Endothelial cell of umbilical vein (primary cell): ENCODE measurements at regions not wholly inside any gene's neighbourhood (a gene's known extent, or its start where the extent isn't known, plus 50 kb on each side); places are given as distances from the start of the nearest gene placed in this dataset.

Source experiments
- BruUV-seq: library from RNA; stranded (reverse); fragments of 400-500 nt; replicated peaks from 2 replicates; lab custom pipeline; 2021; lab: Mats Ljungman, UMichigan
- CTCF ChIA-PET: fragments of 300-600, 350-600 bp; sonication (Branson Sonifier 250); formaldehyde crosslinking; loops from one replicate; lab custom pipeline; 2021; ENCODE audit warnings: antibody characterized with exemption, inconsistent platforms; lab: Charles Lee
- POLR2A ChIA-PET: fragments of 300-600, 350-600 bp; sonication (Branson Sonifier 250); formaldehyde crosslinking; loops from one replicate; lab custom pipeline; 2021; ENCODE audit warnings: antibody characterized with exemption, inconsistent platforms; lab: Charles Lee
- DNase-seq: peaks from one replicate; pipeline ENCODE4 v3.0.0-alpha.2; 2011; ENCODE audit warnings: low read depth, low spot score
- FAIRE-seq: peaks from 2 replicates; lab custom pipeline; 2011; peaks lifted over from hg19 to GRCh38; lab: Jason Lieb, UNC
- H2AFZ ChIP-seq: 2 replicates; pipeline ENCODE4 v1.6.0; 2012; ENCODE audit warnings: low read depth, low read length, control low read depth, inconsistent platforms
- H3K27ac ChIP-seq: 2 replicates; pipeline ENCODE4 v1.5.1; 2011; ENCODE audit warnings: low read depth, mild to moderate bottlenecking, control low read depth, low read length, moderate library complexity; ENCODE audit not compliant: insufficient read depth
- H3K27me3 ChIP-seq, 2 experiments: 2 replicates each; pipeline versions ENCODE4 v1.6.0 to v1.6.1; 2011; ENCODE audit warnings: low read length in 2 of 2, mixed read lengths in 1 of 2; ENCODE audit not compliant: control insufficient read depth in 2 of 2, insufficient read depth in 2 of 2
- H3K36me3 ChIP-seq, 2 experiments: 2 replicates in 1 of 2; 3 replicates in 1 of 2; pipeline ENCODE4 v1.5.1; 2011; ENCODE audit warnings: low read length in 2 of 2, mild to moderate bottlenecking in 1 of 2, moderate library complexity in 1 of 2; ENCODE audit not compliant: control insufficient read depth in 2 of 2, insufficient read depth in 2 of 2; ENCODE audit errors: extremely low read depth in 1 of 2
- H3K4me1 ChIP-seq: 3 replicates; pipeline ENCODE4 v1.5.1; 2011; ENCODE audit warnings: mild to moderate bottlenecking, low read length; ENCODE audit not compliant: control insufficient read depth, insufficient read depth; ENCODE audit errors: extremely low read depth
- H3K4me2 ChIP-seq: 2 replicates; pipeline ENCODE4 v1.6.1; 2011; ENCODE audit warnings: low read length, control low read depth, mixed read lengths; ENCODE audit not compliant: insufficient read depth
- H3K4me3 ChIP-seq, 3 experiments: fragments of 200-600 bp in 1 of 3; sonication (generic), shearing (Covaris generic) in 1 of 3; replicated peaks in 1 of 3; 2 replicates each; pipeline ENCODE4 v1.5.1; 2011 to 2016; ENCODE audit warnings: control low read depth in 3 of 3, low read length in 3 of 3, mild to moderate bottlenecking in 2 of 3, inconsistent platforms in 1 of 3, low read depth in 1 of 3, moderate library complexity in 1 of 3; ENCODE audit not compliant: insufficient read depth in 1 of 3
- H3K79me2 ChIP-seq: 2 replicates; pipeline ENCODE4 v1.6.0; 2012; ENCODE audit warnings: low read length, inconsistent platforms; ENCODE audit not compliant: control insufficient read depth, insufficient read depth
- H3K9ac ChIP-seq: replicated peaks from 2 replicates; pipeline ENCODE3; 2011; ENCODE audit warnings: low read length, control low read depth; ENCODE audit not compliant: insufficient read depth; ENCODE audit errors: extremely low read depth
- H3K9me1 ChIP-seq: replicated peaks from 3 replicates; pipeline ENCODE4 v1.6.0; 2011; ENCODE audit warnings: mild to moderate bottlenecking, low read length; ENCODE audit not compliant: control insufficient read depth, insufficient read depth; ENCODE audit errors: extremely low read depth
- H3K9me3 ChIP-seq: replicated peaks from 2 replicates; pipeline ENCODE4 v1.5.1; 2012; ENCODE audit warnings: low read length, inconsistent platforms; ENCODE audit not compliant: control insufficient read depth, insufficient read depth
- H4K20me1 ChIP-seq: replicated peaks from 2 replicates; pipeline ENCODE3; 2011; ENCODE audit warnings: mild to moderate bottlenecking, low read length; ENCODE audit not compliant: control insufficient read depth, insufficient read depth; ENCODE audit errors: extremely low read depth
- EZH2 ChIP-seq: IDR thresholded peaks from 2 replicates; pipeline ENCODE4 v1.6.1; 2012; ENCODE audit warnings: borderline replicate concordance, low read depth, mild to moderate bottlenecking, moderate library complexity, low read length, inconsistent platforms; ENCODE audit not compliant: severe bottlenecking
- FOS ChIP-seq: IDR thresholded peaks from 2 replicates; pipeline ENCODE4 v1.6.1; 2011; ENCODE audit warnings: mild to moderate bottlenecking, low read length, moderate library complexity, borderline replicate concordance; ENCODE audit not compliant: insufficient read depth
- JUN ChIP-seq: IDR thresholded peaks from 2 replicates; pipeline ENCODE4 v1.6.1; 2011; ENCODE audit warnings: borderline replicate concordance, low read depth; ENCODE audit not compliant: insufficient read length, insufficient read depth
- POLR2A ChIP-seq: IDR thresholded peaks from 2 replicates; pipeline ENCODE4 v1.6.1; 2012; ENCODE audit warnings: low read depth, mild to moderate bottlenecking, control low read depth, low read length
- POLR2AphosphoS5 ChIP-seq: IDR thresholded peaks from 2 replicates; pipeline ENCODE4 v1.6.1; 2012; ENCODE audit warnings: low read depth, mild to moderate bottlenecking, control low read depth, low read length, moderate library complexity; ENCODE audit not compliant: insufficient read depth
- dilution Hi-C: fragments of 300-500 bp; cut with MboI; formaldehyde crosslinking; loops from one replicate; pipeline ENCODE4 v1.15.0; 2019; ENCODE audit warnings: low sequenced_read_pairs; ENCODE audit not compliant: extremely low pct_ligation_motif_present
- intact Hi-C: fragments of 100-400 bp; cut with micrococcal nuclease; formaldehyde crosslinking; loops from one replicate; pipeline ENCODE4 v1.10.0; 2022
- TF ChIP-seq, protein P1 (sequence below): IDR thresholded peaks from 2 replicates; pipeline ENCODE4 v1.6.1; 2011; ENCODE audit not compliant: insufficient read depth, insufficient read length
- TF ChIP-seq, protein P2 (sequence below), 2 donors: IDR thresholded peaks; 1 replicate in 1 of 2; 2 replicates in 1 of 2; pipeline ENCODE4 v1.5.1; 2011; ENCODE audit warnings: low read length in 2 of 2, mild to moderate bottlenecking in 2 of 2, moderate library complexity in 2 of 2, control low read depth in 1 of 2, inconsistent platforms in 1 of 2, low read depth in 1 of 2; ENCODE audit not compliant: insufficient read depth in 1 of 2; ENCODE audit errors: extremely low read depth in 1 of 2

DNA sequence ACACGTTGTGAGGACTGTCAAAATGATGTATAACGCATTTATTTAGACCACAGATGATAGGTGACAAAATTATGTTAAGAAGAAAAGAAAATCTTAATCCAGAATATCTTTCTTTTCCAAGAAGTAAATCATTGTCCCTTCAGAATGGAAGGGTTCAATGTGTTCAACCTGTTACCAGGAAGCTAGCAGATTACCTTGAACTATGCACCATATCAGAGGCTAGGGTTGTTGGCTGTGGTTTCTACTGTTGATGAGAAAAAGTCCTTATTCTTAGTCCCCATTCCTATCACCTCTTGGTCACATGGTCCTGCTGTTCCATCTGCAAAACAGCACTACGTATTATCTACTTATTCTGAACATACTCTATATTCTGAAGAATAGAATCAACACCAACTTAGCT is 339.5 kb upstream of the CADM1 start:
- no peak for FAIRE-seq
- DNase-seq: no peak
- Histone ChIP-seq H3K9ac (no peak overlapping the region), H4K20me1 (no peaks in the 10 kb centered on the region), H3K9me1 (no peaks in the 10 kb centered on the region), H3K79me2 (no peaks in the 10 kb centered on the region), H3K27ac (no peak overlapping the region), H3K4me1 (no peaks in the 10 kb centered on the region), H3K4me2 (no peak overlapping the region), H2AFZ (no peak overlapping the region), H3K36me3 (no peaks in the 10 kb centered on the region), H3K27me3 (no peaks in the 10 kb centered on the region), H3K9me3 (peaks cover 3% of the 10 kb centered on the region), H3K4me3 (no peak overlapping the region)
- POLR2A ChIA-PET: no interaction called here
- dilution Hi-C loops: no loop called here
- TF ChIP-seq POLR2AphosphoS5 (no peak), FOS (no peak), JUN (no peak), EZH2 (no peak)
- TF ChIP-seq, protein P1, sequence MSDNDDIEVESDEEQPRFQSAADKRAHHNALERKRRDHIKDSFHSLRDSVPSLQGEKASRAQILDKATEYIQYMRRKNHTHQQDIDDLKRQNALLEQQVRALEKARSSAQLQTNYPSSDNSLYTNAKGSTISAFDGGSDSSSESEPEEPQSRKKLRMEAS: no peak
- no TSS peak for BruUV-seq
- CTCF ChIA-PET: no interaction called here
- intact Hi-C loops: no loop called here

DNA sequence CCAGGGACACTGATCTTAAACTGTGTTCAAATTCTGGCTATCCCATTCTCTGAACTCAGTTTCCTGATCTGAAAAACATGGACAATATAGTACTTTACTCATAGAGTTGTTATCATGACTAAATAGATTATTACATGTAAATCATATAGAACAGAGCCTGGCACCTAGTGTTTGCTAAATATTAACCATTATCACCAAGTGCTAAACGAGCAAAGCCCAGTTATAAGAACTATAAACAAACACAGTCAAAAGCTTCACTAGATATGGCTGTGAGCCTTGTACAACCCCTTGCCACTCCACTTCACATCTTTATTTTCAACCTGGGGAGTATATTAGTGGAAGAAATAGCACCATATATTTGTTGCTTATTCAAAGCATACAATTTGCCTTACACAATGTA is 338.9 kb upstream of the CADM1 start:
- no peak overlapping the region for H3K27ac ChIP-seq
- no peak overlapping the region for H3K4me3 ChIP-seq
- H3K27me3 ChIP-seq: no peaks in the 10 kb centered on the region
- H2AFZ ChIP-seq: no peak overlapping the region
- H3K9me3 ChIP-seq: peaks cover 3% of the 10 kb centered on the region
- ChIA-PET CTCF (no interaction called here), POLR2A (no interaction called here)
- DNase-seq (no peak), FAIRE-seq (no peak)
- no peaks in the 10 kb centered on the region for H3K36me3 ChIP-seq
- no peak overlapping the region for H3K4me2 ChIP-seq
- H3K9me1 ChIP-seq: no peaks in the 10 kb centered on the region
- intact Hi-C loops: no loop called here
- dilution Hi-C loops: no loop called here
- no peaks in the 10 kb centered on the region for H3K79me2 ChIP-seq
- TF ChIP-seq POLR2A: no peak
- TF ChIP-seq, protein P2, sequence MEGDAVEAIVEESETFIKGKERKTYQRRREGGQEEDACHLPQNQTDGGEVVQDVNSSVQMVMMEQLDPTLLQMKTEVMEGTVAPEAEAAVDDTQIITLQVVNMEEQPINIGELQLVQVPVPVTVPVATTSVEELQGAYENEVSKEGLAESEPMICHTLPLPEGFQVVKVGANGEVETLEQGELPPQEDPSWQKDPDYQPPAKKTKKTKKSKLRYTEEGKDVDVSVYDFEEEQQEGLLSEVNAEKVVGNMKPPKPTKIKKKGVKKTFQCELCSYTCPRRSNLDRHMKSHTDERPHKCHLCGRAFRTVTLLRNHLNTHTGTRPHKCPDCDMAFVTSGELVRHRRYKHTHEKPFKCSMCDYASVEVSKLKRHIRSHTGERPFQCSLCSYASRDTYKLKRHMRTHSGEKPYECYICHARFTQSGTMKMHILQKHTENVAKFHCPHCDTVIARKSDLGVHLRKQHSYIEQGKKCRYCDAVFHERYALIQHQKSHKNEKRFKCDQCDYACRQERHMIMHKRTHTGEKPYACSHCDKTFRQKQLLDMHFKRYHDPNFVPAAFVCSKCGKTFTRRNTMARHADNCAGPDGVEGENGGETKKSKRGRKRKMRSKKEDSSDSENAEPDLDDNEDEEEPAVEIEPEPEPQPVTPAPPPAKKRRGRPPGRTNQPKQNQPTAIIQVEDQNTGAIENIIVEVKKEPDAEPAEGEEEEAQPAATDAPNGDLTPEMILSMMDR (IDR thresholded peaks at IDR 0.05; ENCODE audit: extremely low read depth in 1 of 2, insufficient read depth in 1 of 2, low read depth in 1 of 2, low read length in 2 of 2): no peak
- TF ChIP-seq POLR2AphosphoS5: no peak
- no peaks in the 10 kb centered on the region for H3K4me1 ChIP-seq
- no TSS peak for BruUV-seq
- no peaks in the 10 kb centered on the region for H4K20me1 ChIP-seq
- no peak overlapping the region for H3K9ac ChIP-seq
